H1 (cell line): ENCODE measurements at regions not wholly inside any gene's neighbourhood (a gene's known extent, or its start where the extent isn't known, plus 50 kb on each side); places are given as distances from the start of the nearest gene placed in this dataset.

Experiments used
- CHD1 ChIP-seq: IDR thresholded peaks from 2 replicates; pipeline ENCODE4 v1.6.1; 2012; ENCODE audit warnings: low read depth, low read length, improper control_type of control experiment
- CHD2 ChIP-seq: IDR thresholded peaks from 2 replicates; pipeline ENCODE4 v1.6.1; 2012; ENCODE audit warnings: low read length, improper control_type of control experiment
- EP300 ChIP-seq, 2 experiments: IDR thresholded peaks; 1 replicate in 1 of 2; 2 replicates in 1 of 2; pipeline ENCODE4 v1.6.1; 2011 to 2012; ENCODE audit warnings: low read depth in 2 of 2, low read length in 2 of 2, mild to moderate bottlenecking in 2 of 2, borderline replicate concordance in 1 of 2, inconsistent platforms in 1 of 2, moderate library complexity in 1 of 2
- EZH2 ChIP-seq: fragments of 200-600 bp; sonication (generic); IDR thresholded peaks from 2 replicates; pipeline ENCODE4 v1.7.1; 2012; ENCODE audit warnings: low read depth, mild to moderate bottlenecking, moderate library complexity, low read length, inconsistent platforms; ENCODE audit not compliant: severe bottlenecking
- HDAC2 ChIP-seq, 2 experiments: fragments of 300-600 bp in 1 of 2; sonication (generic) in 1 of 2; IDR thresholded peaks; 2 replicates each; pipeline ENCODE4 v1.6.1; 2011 to 2012; ENCODE audit warnings: low read depth in 2 of 2, low read length in 2 of 2, mild to moderate bottlenecking in 2 of 2, moderate library complexity in 2 of 2, borderline replicate concordance in 1 of 2, inconsistent platforms in 1 of 2
- POLR2AphosphoS5 ChIP-seq: IDR thresholded peaks from 2 replicates; pipeline ENCODE4 v1.6.1; 2011; ENCODE audit warnings: low read depth, low read length
- SRF ChIP-seq: IDR thresholded peaks from 2 replicates; pipeline ENCODE4 v1.6.1; 2011; ENCODE audit warnings: mild to moderate bottlenecking, low read depth, low read length, moderate library complexity
- TAF1 ChIP-seq: IDR thresholded peaks from 2 replicates; pipeline ENCODE4 v1.6.1; 2011; ENCODE audit warnings: mild to moderate bottlenecking, low read depth, low read length

DNA sequence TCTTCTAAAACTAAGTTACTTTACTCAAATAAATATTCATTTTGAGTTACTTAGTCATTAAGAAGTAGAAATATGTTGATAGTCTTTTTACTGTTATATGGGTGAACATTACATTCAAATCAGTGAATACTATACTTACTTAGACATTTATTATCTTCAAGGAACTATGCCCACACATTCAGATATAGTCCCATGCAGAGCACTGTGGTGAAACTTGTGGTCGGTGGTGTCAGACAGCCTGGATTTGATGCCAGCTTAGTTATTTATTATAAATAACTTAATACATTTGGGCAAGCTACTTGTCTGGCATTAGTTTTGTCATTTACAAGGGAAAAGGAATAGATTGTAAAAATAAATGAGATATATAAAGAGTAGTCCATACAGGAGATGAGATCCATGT lies 149.5 kb downstream of the RAP2B start:
- TF ChIP-seq POLR2AphosphoS5 (no peak), HDAC2 (IDR thresholded peaks at IDR 0.05; ENCODE audit: borderline replicate concordance in 1 of 2, low read depth in 2 of 2, low read length in 2 of 2) (no peak), TAF1 (no peak), CHD2 (no peak), EP300 (IDR thresholded peaks at IDR 0.05; ENCODE audit: borderline replicate concordance in 1 of 2, low read depth in 2 of 2, low read length in 2 of 2) (no peak), CHD1 (no peak), EZH2 (no peak), SRF (no peak)
